ENCODE measurements at regions not wholly inside any gene's neighbourhood (a gene's known extent, or its start where the extent isn't known, plus 50 kb on each side); places are given as distances from the start of the nearest gene placed in this dataset.

DNA sequence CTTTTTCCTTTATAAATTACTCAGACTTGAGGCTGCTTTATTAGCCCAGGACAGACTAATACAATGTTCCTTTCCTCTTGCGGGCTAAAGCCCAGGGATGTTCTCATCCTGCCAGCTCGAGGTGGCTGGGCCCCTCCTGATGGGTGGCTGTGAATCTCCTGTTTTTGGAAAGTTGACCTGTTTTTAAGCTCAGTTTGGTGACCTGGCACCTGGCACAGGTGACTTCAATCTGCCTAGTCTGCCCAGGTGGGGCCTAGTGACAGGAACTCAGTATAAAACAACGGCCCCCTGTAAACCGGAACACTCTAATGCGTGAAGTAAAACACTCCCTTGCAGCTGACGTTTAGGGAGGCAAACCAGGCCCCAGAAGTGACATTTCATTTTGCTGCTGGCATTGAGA is 92.7 kb upstream of the SNTG2 start (continued):
- TF ChIP-seq, protein P1, sequence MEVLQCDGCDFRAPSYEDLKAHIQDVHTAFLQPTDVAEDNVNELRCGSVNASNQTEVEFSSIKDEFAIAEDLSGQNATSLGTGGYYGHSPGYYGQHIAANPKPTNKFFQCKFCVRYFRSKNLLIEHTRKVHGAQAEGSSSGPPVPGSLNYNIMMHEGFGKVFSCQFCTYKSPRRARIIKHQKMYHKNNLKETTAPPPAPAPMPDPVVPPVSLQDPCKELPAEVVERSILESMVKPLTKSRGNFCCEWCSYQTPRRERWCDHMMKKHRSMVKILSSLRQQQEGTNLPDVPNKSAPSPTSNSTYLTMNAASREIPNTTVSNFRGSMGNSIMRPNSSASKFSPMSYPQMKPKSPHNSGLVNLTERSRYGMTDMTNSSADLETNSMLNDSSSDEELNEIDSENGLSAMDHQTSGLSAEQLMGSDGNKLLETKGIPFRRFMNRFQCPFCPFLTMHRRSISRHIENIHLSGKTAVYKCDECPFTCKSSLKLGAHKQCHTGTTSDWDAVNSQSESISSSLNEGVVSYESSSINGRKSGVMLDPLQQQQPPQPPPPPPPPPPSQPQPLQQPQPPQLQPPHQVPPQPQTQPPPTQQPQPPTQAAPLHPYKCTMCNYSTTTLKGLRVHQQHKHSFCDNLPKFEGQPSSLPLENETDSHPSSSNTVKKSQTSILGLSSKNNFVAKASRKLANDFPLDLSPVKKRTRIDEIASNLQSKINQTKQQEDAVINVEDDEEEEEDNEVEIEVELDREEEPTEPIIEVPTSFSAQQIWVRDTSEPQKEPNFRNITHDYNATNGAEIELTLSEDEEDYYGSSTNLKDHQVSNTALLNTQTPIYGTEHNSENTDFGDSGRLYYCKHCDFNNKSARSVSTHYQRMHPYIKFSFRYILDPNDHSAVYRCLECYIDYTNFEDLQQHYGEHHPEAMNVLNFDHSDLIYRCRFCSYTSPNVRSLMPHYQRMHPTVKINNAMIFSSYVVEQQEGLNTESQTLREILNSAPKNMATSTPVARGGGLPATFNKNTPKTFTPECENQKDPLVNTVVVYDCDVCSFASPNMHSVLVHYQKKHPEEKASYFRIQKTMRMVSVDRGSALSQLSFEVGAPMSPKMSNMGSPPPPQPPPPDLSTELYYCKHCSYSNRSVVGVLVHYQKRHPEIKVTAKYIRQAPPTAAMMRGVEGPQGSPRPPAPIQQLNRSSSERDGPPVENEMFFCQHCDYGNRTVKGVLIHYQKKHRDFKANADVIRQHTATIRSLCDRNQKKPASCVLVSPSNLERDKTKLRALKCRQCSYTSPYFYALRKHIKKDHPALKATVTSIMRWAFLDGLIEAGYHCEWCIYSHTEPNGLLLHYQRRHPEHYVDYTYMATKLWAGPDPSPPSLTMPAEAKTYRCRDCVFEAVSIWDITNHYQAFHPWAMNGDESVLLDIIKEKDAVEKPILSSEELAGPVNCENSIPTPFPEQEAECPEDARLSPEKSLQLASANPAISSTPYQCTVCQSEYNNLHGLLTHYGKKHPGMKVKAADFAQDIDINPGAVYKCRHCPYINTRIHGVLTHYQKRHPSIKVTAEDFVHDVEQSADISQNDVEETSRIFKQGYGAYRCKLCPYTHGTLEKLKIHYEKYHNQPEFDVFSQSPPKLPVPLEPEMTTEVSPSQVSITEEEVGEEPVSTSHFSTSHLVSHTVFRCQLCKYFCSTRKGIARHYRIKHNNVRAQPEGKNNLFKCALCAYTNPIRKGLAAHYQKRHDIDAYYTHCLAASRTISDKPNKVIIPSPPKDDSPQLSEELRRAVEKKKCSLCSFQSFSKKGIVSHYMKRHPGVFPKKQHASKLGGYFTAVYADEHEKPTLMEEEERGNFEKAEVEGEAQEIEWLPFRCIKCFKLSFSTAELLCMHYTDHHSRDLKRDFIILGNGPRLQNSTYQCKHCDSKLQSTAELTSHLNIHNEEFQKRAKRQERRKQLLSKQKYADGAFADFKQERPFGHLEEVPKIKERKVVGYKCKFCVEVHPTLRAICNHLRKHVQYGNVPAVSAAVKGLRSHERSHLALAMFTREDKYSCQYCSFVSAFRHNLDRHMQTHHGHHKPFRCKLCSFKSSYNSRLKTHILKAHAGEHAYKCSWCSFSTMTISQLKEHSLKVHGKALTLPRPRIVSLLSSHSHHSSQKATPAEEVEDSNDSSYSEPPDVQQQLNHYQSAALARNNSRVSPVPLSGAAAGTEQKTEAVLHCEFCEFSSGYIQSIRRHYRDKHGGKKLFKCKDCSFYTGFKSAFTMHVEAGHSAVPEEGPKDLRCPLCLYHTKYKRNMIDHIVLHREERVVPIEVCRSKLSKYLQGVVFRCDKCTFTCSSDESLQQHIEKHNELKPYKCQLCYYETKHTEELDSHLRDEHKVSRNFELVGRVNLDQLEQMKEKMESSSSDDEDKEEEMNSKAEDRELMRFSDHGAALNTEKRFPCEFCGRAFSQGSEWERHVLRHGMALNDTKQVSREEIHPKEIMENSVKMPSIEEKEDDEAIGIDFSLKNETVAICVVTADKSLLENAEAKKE (CRISPR knock-in tag; IDR thresholded peaks at IDR 0.05): no peak
- TF ChIP-seq, protein P2, sequence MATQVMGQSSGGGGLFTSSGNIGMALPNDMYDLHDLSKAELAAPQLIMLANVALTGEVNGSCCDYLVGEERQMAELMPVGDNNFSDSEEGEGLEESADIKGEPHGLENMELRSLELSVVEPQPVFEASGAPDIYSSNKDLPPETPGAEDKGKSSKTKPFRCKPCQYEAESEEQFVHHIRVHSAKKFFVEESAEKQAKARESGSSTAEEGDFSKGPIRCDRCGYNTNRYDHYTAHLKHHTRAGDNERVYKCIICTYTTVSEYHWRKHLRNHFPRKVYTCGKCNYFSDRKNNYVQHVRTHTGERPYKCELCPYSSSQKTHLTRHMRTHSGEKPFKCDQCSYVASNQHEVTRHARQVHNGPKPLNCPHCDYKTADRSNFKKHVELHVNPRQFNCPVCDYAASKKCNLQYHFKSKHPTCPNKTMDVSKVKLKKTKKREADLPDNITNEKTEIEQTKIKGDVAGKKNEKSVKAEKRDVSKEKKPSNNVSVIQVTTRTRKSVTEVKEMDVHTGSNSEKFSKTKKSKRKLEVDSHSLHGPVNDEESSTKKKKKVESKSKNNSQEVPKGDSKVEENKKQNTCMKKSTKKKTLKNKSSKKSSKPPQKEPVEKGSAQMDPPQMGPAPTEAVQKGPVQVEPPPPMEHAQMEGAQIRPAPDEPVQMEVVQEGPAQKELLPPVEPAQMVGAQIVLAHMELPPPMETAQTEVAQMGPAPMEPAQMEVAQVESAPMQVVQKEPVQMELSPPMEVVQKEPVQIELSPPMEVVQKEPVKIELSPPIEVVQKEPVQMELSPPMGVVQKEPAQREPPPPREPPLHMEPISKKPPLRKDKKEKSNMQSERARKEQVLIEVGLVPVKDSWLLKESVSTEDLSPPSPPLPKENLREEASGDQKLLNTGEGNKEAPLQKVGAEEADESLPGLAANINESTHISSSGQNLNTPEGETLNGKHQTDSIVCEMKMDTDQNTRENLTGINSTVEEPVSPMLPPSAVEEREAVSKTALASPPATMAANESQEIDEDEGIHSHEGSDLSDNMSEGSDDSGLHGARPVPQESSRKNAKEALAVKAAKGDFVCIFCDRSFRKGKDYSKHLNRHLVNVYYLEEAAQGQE (IDR thresholded peaks at IDR 0.05; ENCODE audit: unreplicated experiment): no peak
- TF ChIP-seq, protein P3, sequence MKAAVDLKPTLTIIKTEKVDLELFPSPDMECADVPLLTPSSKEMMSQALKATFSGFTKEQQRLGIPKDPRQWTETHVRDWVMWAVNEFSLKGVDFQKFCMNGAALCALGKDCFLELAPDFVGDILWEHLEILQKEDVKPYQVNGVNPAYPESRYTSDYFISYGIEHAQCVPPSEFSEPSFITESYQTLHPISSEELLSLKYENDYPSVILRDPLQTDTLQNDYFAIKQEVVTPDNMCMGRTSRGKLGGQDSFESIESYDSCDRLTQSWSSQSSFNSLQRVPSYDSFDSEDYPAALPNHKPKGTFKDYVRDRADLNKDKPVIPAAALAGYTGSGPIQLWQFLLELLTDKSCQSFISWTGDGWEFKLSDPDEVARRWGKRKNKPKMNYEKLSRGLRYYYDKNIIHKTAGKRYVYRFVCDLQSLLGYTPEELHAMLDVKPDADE (IDR thresholded peaks at IDR 0.05): no peak
- TF ChIP-seq CREB1 (CRISPR knock-in tag; IDR thresholded peaks at IDR 0.05; ENCODE audit: low read depth): no peak

DNA sequence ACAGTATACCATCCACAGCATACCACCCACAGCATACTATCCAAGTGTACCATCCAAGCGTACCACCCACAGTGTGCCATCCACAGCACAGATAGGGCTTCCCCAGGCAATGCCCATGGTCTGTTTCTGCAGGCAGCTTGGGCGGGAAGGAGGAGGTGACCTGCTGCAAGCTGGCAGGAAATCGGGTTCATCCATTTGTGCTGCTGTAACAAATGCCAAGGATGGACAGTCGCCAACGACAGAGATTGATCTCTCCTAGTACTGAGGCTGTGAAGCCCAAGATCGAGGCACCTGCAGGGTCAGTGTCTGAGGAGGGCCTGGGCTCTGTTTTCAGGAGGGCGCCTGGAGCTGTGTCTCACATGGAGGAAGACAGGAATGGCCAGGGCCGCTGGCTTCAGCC is 93.6 kb upstream of the SNTG2 start:
- no peak overlapping the region for H2AFZ ChIP-seq
- no peaks in the 10 kb centered on the region for H3F3A ChIP-seq (replicated peaks; ENCODE audit: low read depth)
- Mint-ChIP-seq H3K4me1 (peaks cover 26% of the 10 kb centered on the region), H3K36me3 (ENCODE audit: low read depth) (no peaks in the 10 kb centered on the region), H3K4me3 (no peak overlapping the region), H3K27me3 (ENCODE audit: insufficient read depth, low read depth, poor library complexity) (peaks cover 11% of the 10 kb centered on the region), H3K27ac (no peak overlapping the region), H3K9me3 (no peaks in the 10 kb centered on the region; the same call in 2 of the 3 replicates)
- H3K36me3 ChIP-seq (ENCODE audit: insufficient read depth): no peaks in the 10 kb centered on the region
- H3K4me2 ChIP-seq: no peak overlapping the region
- H3K79me2 ChIP-seq (replicated peaks; ENCODE audit: insufficient read depth): no peaks in the 10 kb centered on the region
- H3K4me3 ChIP-seq: no peak overlapping the region
- no peaks in the 10 kb centered on the region for H3K9me2 ChIP-seq (ENCODE audit: insufficient read depth)
- no peaks in the 10 kb centered on the region for H4K20me1 ChIP-seq (replicated peaks; ENCODE audit: insufficient read depth)
- DNase-seq (ENCODE audit: low spot score) (no peak), ATAC-seq (no peak)
- H3K27me3 ChIP-seq (ENCODE audit: insufficient read depth): no peaks in the 10 kb centered on the region
- no peak overlapping the region for H3K27ac ChIP-seq (ENCODE audit: low read depth)
- no peaks in the 10 kb centered on the region for H3K4me1 ChIP-seq (ENCODE audit: insufficient read depth)
- TF ChIP-seq, protein P3 (IDR thresholded peaks at IDR 0.05): no peak
- TF ChIP-seq NANOG (IDR thresholded peaks at IDR 0.05; ENCODE audit: borderline replicate concordance) (no peak), EZH2phosphoT487 (IDR thresholded peaks at IDR 0.05; ENCODE audit: unreplicated experiment) (no peak), STAT1 (IDR thresholded peaks at IDR 0.05; ENCODE audit: unreplicated experiment) (no peak)

Data from GM23338 (cell line).